Tibial nerve (tissue), 4 donors: ENCODE measurements at regions not wholly inside any gene's neighbourhood (a gene's known extent, or its start where the extent isn't known, plus 50 kb on each side); places are given as distances from the start of the nearest gene placed in this dataset.
"Not testable (repeated sequence)": the region's sequence is repeated elsewhere in the genome, so short reads cannot be mapped to it uniquely, and the experiment has no call there.

Source experiments
- DNase-seq, 2 donors: peaks; one replicate each; pipeline ENCODE4 v3.0.0-alpha.2; 2019; ENCODE audit warnings: low spot score in 2 of 2
- H3K27ac ChIP-seq, 4 donors: fragments of 200-600 bp; sonication (generic) in 3 of 4; one replicate each; pipeline ENCODE4 v1.5.1; 2017 to 2019; ENCODE audit warnings: mild to moderate bottlenecking in 1 of 4
- H3K27me3 ChIP-seq, 2 donors: fragments of 200-600 bp; sonication (generic) in 1 of 2; one replicate each; pipeline versions ENCODE4 v1.5.1 to v1.6.0; 2017 to 2019
- H3K36me3 ChIP-seq, 3 donors: fragments of 200-600 bp; sonication (generic); one replicate each; pipeline ENCODE4 v1.5.1; 2018 to 2019
- H3K4me1 ChIP-seq, 4 donors: fragments of 200-600 bp; sonication (generic) in 3 of 4; one replicate each; pipeline ENCODE4 v1.5.1; 2017 to 2019
- H3K4me3 ChIP-seq, 4 donors: fragments of 200-600 bp; sonication (generic) in 3 of 4; one replicate each; pipeline ENCODE4 v1.5.1; 2017 to 2019; ENCODE audit warnings: mild to moderate bottlenecking in 1 of 4, moderate library complexity in 1 of 4
- H3K9me3 ChIP-seq, 4 donors: fragments of 200-600 bp; sonication (generic) in 3 of 4; one replicate each; pipeline ENCODE4 v1.5.1; 2017 to 2019
- CTCF ChIP-seq, 5 experiments: fragments of 200-600 bp in 3 of 5; fragments of 450-650 bp in 2 of 5; sonication (generic) in 3 of 5; IDR thresholded peaks; one replicate each; pipeline ENCODE4 v1.5.1; 2016 to 2019; ENCODE audit warnings: antibody characterized with exemption in 5 of 5, mild to moderate bottlenecking in 3 of 5, moderate library complexity in 2 of 5
- EP300 ChIP-seq, 2 donors: sonication (generic); formaldehyde crosslinking; IDR thresholded peaks; one replicate each; pipeline ENCODE4 v1.6.1; 2017; ENCODE audit warnings: antibody characterized with exemption in 2 of 2, mild to moderate bottlenecking in 1 of 2
- POLR2A ChIP-seq, 2 donors: fragments of 450-650 bp; IDR thresholded peaks; one replicate each; pipeline ENCODE4 v1.6.1; 2017; ENCODE audit warnings: antibody characterized with exemption in 2 of 2, mild to moderate bottlenecking in 2 of 2, moderate library complexity in 2 of 2
- WGBS, 2 donors: methylation state at CpG; one replicate each; pipeline ENCODE4 v1.1.5; 2018; 5-methylcytosine and 5-hydroxymethylcytosine counted together

- TF ChIP-seq POLR2A (IDR thresholded peaks at IDR 0.05) (no peak), EP300 (IDR thresholded peaks at IDR 0.05) (no peak), CTCF (IDR thresholded peaks at IDR 0.05) (no peak)
- Histone ChIP-seq H3K27me3 (no peaks in the 10 kb centered on the region), H3K36me3 (no peaks in the 10 kb centered on the region), H3K4me1 (no peaks in the 10 kb centered on the region), H3K9me3 (no peaks in the 10 kb centered on the region), H3K27ac (no peak overlapping the region), H3K4me3 (no peak overlapping the region)
- no peak for DNase-seq
- 88 to 95% methylated on average over 13 of the region's 13 CpGs for WGBS, 2 donors
Observed at GRCh38 chr3:125692361-125692760, 97.1 kb upstream of the OSBPL11 start.

GRCh38 chr3:125693887-125694286, 98.6 kb upstream of the OSBPL11 start:
- Histone ChIP-seq H3K4me1 (no peaks in the 10 kb centered on the region), H3K36me3 (no peaks in the 10 kb centered on the region), H3K27me3 (no peaks in the 10 kb centered on the region), H3K4me3 (no peak overlapping the region), H3K27ac (no peak overlapping the region), H3K9me3 (no peaks in the 10 kb centered on the region)
- no peak for TF ChIP-seq CTCF (IDR thresholded peaks at IDR 0.05)
- DNase-seq, result no peak
- 93 to 96% methylated on average over 10 of the region's 10 CpGs for WGBS, 2 donors

- Histone ChIP-seq H3K4me1 (no peaks in the 10 kb centered on the region), H3K27ac (no peak overlapping the region), H3K4me3 (no peak overlapping the region), H3K36me3 (no peaks in the 10 kb centered on the region), H3K9me3 (no peaks in the 10 kb centered on the region), H3K27me3 (no peaks in the 10 kb centered on the region)
- TF ChIP-seq EP300 (IDR thresholded peaks at IDR 0.05) (no peak), CTCF (IDR thresholded peaks at IDR 0.05) (no peak)
- WGBS, 2 donors, result 74 to 76% methylated on average over 14 of the region's 14 CpGs
- DNase-seq, result no peak
Observed at GRCh38 chr3:125694761-125695294, 99.5 kb upstream of the OSBPL11 start.

GRCh38 chr3:125695688-125696087, 100.4 kb upstream of the OSBPL11 start:
- Histone ChIP-seq H3K36me3 (no peaks in the 10 kb centered on the region), H3K4me1 (no peaks in the 10 kb centered on the region), H3K9me3 (no peaks in the 10 kb centered on the region), H3K27me3 (no peaks in the 10 kb centered on the region), H3K27ac (no peak overlapping the region), H3K4me3 (no peak overlapping the region)
- no peak for DNase-seq
- 81 to 89% methylated on average over 6 of the region's 6 CpGs for WGBS, 2 donors
- TF ChIP-seq EP300 (IDR thresholded peaks at IDR 0.05) (no peak), POLR2A (IDR thresholded peaks at IDR 0.05) (no peak), CTCF (IDR thresholded peaks at IDR 0.05) (no peak)

- H3K27me3 ChIP-seq, result not testable (repeated sequence)
- 30 to 55% methylated on average over 2 of the region's 2 CpGs for WGBS, 2 donors
Observed at GRCh38 chr3:125697126-125697525, 101.8 kb upstream of the OSBPL11 start.

GRCh38 chr3:125697979-125698640, 102.8 kb upstream of the OSBPL11 start:
- WGBS, 2 donors, result 82 to 89% methylated on average over 13 of the region's 13 CpGs
- not testable (repeated sequence) for DNase-seq

More at GRCh38 chr3:125697126-125697525, 101.8 kb upstream of the OSBPL11 start:
- not testable (repeated sequence) for H3K4me3 ChIP-seq, H3K9me3 ChIP-seq, H3K36me3 ChIP-seq, DNase-seq, H3K27ac ChIP-seq, H3K4me1 ChIP-seq

More at GRCh38 chr3:125697979-125698640, 102.8 kb upstream of the OSBPL11 start:
- not testable (repeated sequence) for H3K4me1 ChIP-seq, H3K4me3 ChIP-seq, H3K27me3 ChIP-seq, H3K27ac ChIP-seq, H3K36me3 ChIP-seq, H3K9me3 ChIP-seq
